ENCODE measurements at regions not wholly inside any gene's neighbourhood (a gene's known extent, or its start where the extent isn't known, plus 50 kb on each side); places are given as distances from the start of the nearest gene placed in this dataset.

GRCh38 chr11:11146830-11147229 is 206.2 kb downstream of the CSNK2A3 start:
- DNase-seq (ENCODE audit: low read depth, low spot score), result no peak

GRCh38 chr11:11143849-11144248 is 209.2 kb downstream of the CSNK2A3 start:
- no peak overlapping the region for H3K4me3 ChIP-seq (ENCODE audit: low read length)
- no peak for DNase-seq (ENCODE audit: low read depth, low spot score)

More at GRCh38 chr11:11146830-11147229, 206.2 kb downstream of the CSNK2A3 start:
- H3K4me3 ChIP-seq (ENCODE audit: low read length), result no peak overlapping the region

GRCh38 chr11:11142430-11142829 is 210.6 kb downstream of the CSNK2A3 start:
- no peak for DNase-seq (ENCODE audit: low read depth, low spot score)
- H3K4me3 ChIP-seq (ENCODE audit: low read length), result no peak overlapping the region

- no peak overlapping the region for H3K4me3 ChIP-seq (ENCODE audit: low read length)
These were observed 212.0 kb downstream of the CSNK2A3 start for GRCh38 chr11:11141065-11141464.

GRCh38 chr11:11140510-11140909 is 212.5 kb downstream of the CSNK2A3 start:
- DNase-seq (ENCODE audit: low read depth, low spot score), result no peak
- H3K4me3 ChIP-seq (ENCODE audit: low read length), result no peak overlapping the region

More at GRCh38 chr11:11141065-11141464, 212.0 kb downstream of the CSNK2A3 start:
- no peak for DNase-seq (ENCODE audit: low read depth, low spot score)

- DNase-seq (ENCODE audit: low read depth, low spot score), result peak; percentile 29
- H3K4me3 ChIP-seq (ENCODE audit: low read length), result no peak overlapping the region
These were observed 215.7 kb downstream of the CSNK2A3 start for GRCh38 chr11:11137339-11137738.

- no peak for DNase-seq (ENCODE audit: low read depth, low spot score)
- H3K4me3 ChIP-seq (ENCODE audit: low read length), result no peak overlapping the region
These were observed 217.1 kb downstream of the CSNK2A3 start for GRCh38 chr11:11135820-11136476.

- no peak for DNase-seq (ENCODE audit: low read depth, low spot score)
- no peak overlapping the region for H3K4me3 ChIP-seq (ENCODE audit: low read length)
These were observed 223.9 kb downstream of the CSNK2A3 start for GRCh38 chr11:11129118-11129517.

GRCh38 chr11:11125618-11126017 is 227.4 kb downstream of the CSNK2A3 start:
- no peak overlapping the region for H3K4me3 ChIP-seq (ENCODE audit: low read length)
- DNase-seq (ENCODE audit: low read depth, low spot score), result no peak

GRCh38 chr11:11122749-11123148 is 230.3 kb downstream of the CSNK2A3 start:
- DNase-seq (ENCODE audit: low read depth, low spot score), result no peak
- H3K4me3 ChIP-seq (ENCODE audit: low read length), result no peak overlapping the region

GRCh38 chr11:11119917-11120316 is 233.1 kb downstream of the CSNK2A3 start:
- H3K4me3 ChIP-seq (ENCODE audit: low read length), result no peak overlapping the region
- no peak for DNase-seq (ENCODE audit: low read depth, low spot score)

- no peak for DNase-seq (ENCODE audit: low read depth, low spot score)
- no peak overlapping the region for H3K4me3 ChIP-seq (ENCODE audit: low read length)
These were observed 235.3 kb downstream of the CSNK2A3 start for GRCh38 chr11:11117730-11118129.

GRCh38 chr11:11115475-11115874 is 237.6 kb downstream of the CSNK2A3 start:
- no peak for DNase-seq (ENCODE audit: low read depth, low spot score)

GRCh38 chr11:11113626-11114025 is 239.4 kb downstream of the CSNK2A3 start:
- no peak for DNase-seq (ENCODE audit: low read depth, low spot score)

More at GRCh38 chr11:11115475-11115874, 237.6 kb downstream of the CSNK2A3 start:
- no peak overlapping the region for H3K4me3 ChIP-seq (ENCODE audit: low read length)

GRCh38 chr11:11108026-11108425 is 245.0 kb downstream of the CSNK2A3 start:
- no peak overlapping the region for H3K4me3 ChIP-seq (ENCODE audit: low read length)
- DNase-seq (ENCODE audit: low read depth, low spot score), result no peak

More at GRCh38 chr11:11113626-11114025, 239.4 kb downstream of the CSNK2A3 start:
- no peak overlapping the region for H3K4me3 ChIP-seq (ENCODE audit: low read length)

GRCh38 chr11:11107076-11107723 is 245.8 kb downstream of the CSNK2A3 start:
- no peak overlapping the region for H3K4me3 ChIP-seq (ENCODE audit: low read length)
- DNase-seq (ENCODE audit: low read depth, low spot score), result no peak

GRCh38 chr11:11105361-11105760 is 247.5 kb upstream of the ZBED5 start:
- H3K4me3 ChIP-seq (ENCODE audit: low read length), result no peak overlapping the region
- no peak for DNase-seq (ENCODE audit: low read depth, low spot score)

GRCh38 chr11:11095831-11096723 is 238.2 kb upstream of the ZBED5 start:
- no peak overlapping the region for H3K4me3 ChIP-seq (ENCODE audit: low read length)
- DNase-seq (ENCODE audit: low read depth, low spot score), result no peak

- H3K4me3 ChIP-seq (ENCODE audit: low read length), result no peak overlapping the region
- no peak for DNase-seq (ENCODE audit: low read depth, low spot score)
These were observed 232.6 kb upstream of the ZBED5 start for GRCh38 chr11:11090495-11090894.

- no peak for DNase-seq (ENCODE audit: low read depth, low spot score)
- no peak overlapping the region for H3K4me3 ChIP-seq (ENCODE audit: low read length)
These were observed 232.0 kb upstream of the ZBED5 start for GRCh38 chr11:11089805-11090204.
